ENCODE measurements at regions not wholly inside any gene's neighbourhood (a gene's known extent, or its start where the extent isn't known, plus 50 kb on each side); places are given as distances from the start of the nearest gene placed in this dataset.

GRCh38 chr3:13147344-13147743, 74.1 kb upstream of the IQSEC1 start:
- no peak overlapping the region for H3K27ac ChIP-seq (ENCODE audit: low read length)
- no peak overlapping the region for H3K4me2 ChIP-seq (ENCODE audit: low read length)
- no peaks in the 10 kb centered on the region for H3K4me1 ChIP-seq (ENCODE audit: low read length)
- peaks cover 12% of the 10 kb centered on the region for H3K27me3 ChIP-seq (ENCODE audit: low read depth, low read length)
- no peak overlapping the region for H3K9ac ChIP-seq (ENCODE audit: low read length)
- H3K36me3 ChIP-seq (replicated peaks; ENCODE audit: low read depth, low read length), result no peaks in the 10 kb centered on the region
- TF ChIP-seq CTCF (IDR thresholded peaks at IDR 0.05; ENCODE audit: low read depth, low read length) (no peak), EZH2phosphoT487 (IDR thresholded peaks at IDR 0.05; ENCODE audit: low read depth) (no peak)
- no peaks in the 10 kb centered on the region for H3K79me2 ChIP-seq (ENCODE audit: low read length)
- H3K9me3 ChIP-seq (ENCODE audit: insufficient read depth, low read length), result no peaks in the 10 kb centered on the region
- H4K20me1 ChIP-seq (ENCODE audit: insufficient read depth, low read length), result 0 out of 2 replicates have a peak, but pooled peaks cover 6% of the 10 kb centered on the region
- H3K4me3 ChIP-seq (ENCODE audit: low read length), result no peak overlapping the region
- no peak overlapping the region for H2AFZ ChIP-seq (ENCODE audit: low read depth, low read length)

- no peak overlapping the region for H2AFZ ChIP-seq (ENCODE audit: low read depth, low read length)
- peaks cover 15% of the 10 kb centered on the region for H3K27me3 ChIP-seq (ENCODE audit: low read depth, low read length)
These were observed 73.5 kb upstream of the IQSEC1 start for GRCh38 chr3:13146643-13147143.

GRCh38 chr3:13145826-13146642, 72.8 kb upstream of the IQSEC1 start:
- no peak for TF ChIP-seq EZH2phosphoT487 (IDR thresholded peaks at IDR 0.05; ENCODE audit: low read depth)
- no peak for TF ChIP-seq CTCF (IDR thresholded peaks at IDR 0.05; ENCODE audit: low read depth, low read length)
- no peaks in the 10 kb centered on the region for H3K79me2 ChIP-seq (ENCODE audit: low read length)
- no peaks in the 10 kb centered on the region for H3K9me3 ChIP-seq (ENCODE audit: insufficient read depth, low read length)
- H2AFZ ChIP-seq (ENCODE audit: low read depth, low read length), result no peak overlapping the region
- H3K27ac ChIP-seq (ENCODE audit: low read length), result no peak overlapping the region
- 0 out of 2 replicates have a peak, but pooled peaks cover 6% of the 10 kb centered on the region for H4K20me1 ChIP-seq (ENCODE audit: insufficient read depth, low read length)
- no peaks in the 10 kb centered on the region for H3K4me1 ChIP-seq (ENCODE audit: low read length)
- no peak overlapping the region for H3K9ac ChIP-seq (ENCODE audit: low read length)
- H3K4me3 ChIP-seq (ENCODE audit: low read length), result no peak overlapping the region
- H3K27me3 ChIP-seq (ENCODE audit: low read depth, low read length), result peaks cover 19% of the 10 kb centered on the region
- H3K4me2 ChIP-seq (ENCODE audit: low read length), result no peak overlapping the region
- H3K36me3 ChIP-seq (replicated peaks; ENCODE audit: low read depth, low read length), result no peaks in the 10 kb centered on the region

More at GRCh38 chr3:13146643-13147143, 73.5 kb upstream of the IQSEC1 start:
- H3K4me3 ChIP-seq (ENCODE audit: low read length), result no peak overlapping the region
- H3K79me2 ChIP-seq (ENCODE audit: low read length), result no peaks in the 10 kb centered on the region
- no peak overlapping the region for H3K27ac ChIP-seq (ENCODE audit: low read length)
- H3K36me3 ChIP-seq (replicated peaks; ENCODE audit: low read depth, low read length), result no peaks in the 10 kb centered on the region
- no peaks in the 10 kb centered on the region for H3K9me3 ChIP-seq (ENCODE audit: insufficient read depth, low read length)
- 0 out of 2 replicates have a peak, but pooled peaks cover 6% of the 10 kb centered on the region for H4K20me1 ChIP-seq (ENCODE audit: insufficient read depth, low read length)
- no peak overlapping the region for H3K9ac ChIP-seq (ENCODE audit: low read length)
- no peaks in the 10 kb centered on the region for H3K4me1 ChIP-seq (ENCODE audit: low read length)
- H3K4me2 ChIP-seq (ENCODE audit: low read length), result no peak overlapping the region
- TF ChIP-seq CTCF (IDR thresholded peaks at IDR 0.05; ENCODE audit: low read depth, low read length) (no peak), EZH2phosphoT487 (IDR thresholded peaks at IDR 0.05; ENCODE audit: low read depth) (no peak)

- H2AFZ ChIP-seq (ENCODE audit: low read depth, low read length), result no peak overlapping the region
- peaks cover 24% of the 10 kb centered on the region for H3K27me3 ChIP-seq (ENCODE audit: low read depth, low read length)
- no peak overlapping the region for H3K4me2 ChIP-seq (ENCODE audit: low read length)
- H3K4me3 ChIP-seq (ENCODE audit: low read length), result no peak overlapping the region
- H3K27ac ChIP-seq (ENCODE audit: low read length), result no peak overlapping the region
- H3K79me2 ChIP-seq (ENCODE audit: low read length), result no peaks in the 10 kb centered on the region
- no peaks in the 10 kb centered on the region for H3K9me3 ChIP-seq (ENCODE audit: insufficient read depth, low read length)
- no peaks in the 10 kb centered on the region for H3K36me3 ChIP-seq (replicated peaks; ENCODE audit: low read depth, low read length)
- 0 out of 2 replicates have a peak, but pooled peaks cover 6% of the 10 kb centered on the region for H4K20me1 ChIP-seq (ENCODE audit: insufficient read depth, low read length)
- TF ChIP-seq EZH2phosphoT487 (IDR thresholded peaks at IDR 0.05; ENCODE audit: low read depth) (no peak), CTCF (IDR thresholded peaks at IDR 0.05; ENCODE audit: low read depth, low read length) (no peak; the same call in 1 of the 2 replicates)
- no peak overlapping the region for H3K9ac ChIP-seq (ENCODE audit: low read length)
- no peaks in the 10 kb centered on the region for H3K4me1 ChIP-seq (ENCODE audit: low read length)
These were observed 72.0 kb upstream of the IQSEC1 start for GRCh38 chr3:13145131-13145825.
